NCI-H526 (cell line): ENCODE measurements at regions not wholly inside any gene's neighbourhood (a gene's known extent, or its start where the extent isn't known, plus 50 kb on each side); places are given as distances from the start of the nearest gene placed in this dataset.
"Not testable (repeated sequence)": the region's sequence is repeated elsewhere in the genome, so short reads cannot be mapped to it uniquely, and the experiment has no call there.

Source experiments
- DNase-seq, 2 experiments: peaks; one replicate each; lab custom pipeline; 2025; lab: John Stamatoyannopoulos, UW

- peak in 1 of 2 experiments; percentile 21 for DNase-seq
Observed at GRCh38 chr18:41899535-41899934, 55.5 kb upstream of the PIK3C3 start.

GRCh38 chr18:41893432-41893831, 61.6 kb upstream of the PIK3C3 start:
- no peak for DNase-seq

DNA sequence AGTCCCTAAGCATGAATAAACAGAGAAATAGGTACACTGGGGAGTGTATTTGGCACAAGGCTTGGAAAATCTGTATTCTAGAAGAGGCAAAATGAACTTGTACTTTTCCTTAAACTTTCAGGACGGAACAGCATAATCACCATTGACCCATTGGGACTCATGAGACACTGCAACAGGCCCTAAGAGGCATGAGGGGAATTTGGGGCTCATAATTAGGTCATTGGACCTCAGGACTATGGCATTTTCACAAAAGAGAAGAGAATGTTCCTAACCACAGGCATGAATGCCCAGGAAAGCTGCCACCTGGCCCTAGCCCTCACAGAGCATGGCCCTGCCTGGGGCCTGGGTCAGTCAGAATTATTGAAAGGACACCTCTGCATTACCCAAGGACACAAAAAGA, 67.9 kb upstream of the PIK3C3 start:
- no peak for DNase-seq

GRCh38 chr18:41886126-41886807, 68.8 kb upstream of the PIK3C3 start:
- no peak for DNase-seq

DNA sequence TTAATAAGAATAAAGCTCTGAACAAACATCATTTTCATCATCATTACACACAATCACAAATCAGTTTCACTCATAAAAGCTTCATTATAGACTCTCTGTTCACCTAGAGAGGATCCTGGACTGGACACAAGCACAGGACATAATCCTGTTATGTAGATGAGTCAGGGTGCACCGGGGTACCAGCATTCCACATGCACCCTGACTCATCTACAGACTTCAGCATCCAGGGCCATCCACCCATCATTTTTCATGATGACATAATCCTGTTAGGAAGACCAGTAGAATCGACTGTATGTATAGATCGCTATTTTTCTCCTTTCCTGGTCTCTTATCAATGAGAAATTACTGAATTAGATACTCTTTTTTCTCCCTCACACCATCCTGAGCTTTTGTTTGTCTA, 73.7 kb upstream of the PIK3C3 start:
- DNase-seq = no peak

DNA sequence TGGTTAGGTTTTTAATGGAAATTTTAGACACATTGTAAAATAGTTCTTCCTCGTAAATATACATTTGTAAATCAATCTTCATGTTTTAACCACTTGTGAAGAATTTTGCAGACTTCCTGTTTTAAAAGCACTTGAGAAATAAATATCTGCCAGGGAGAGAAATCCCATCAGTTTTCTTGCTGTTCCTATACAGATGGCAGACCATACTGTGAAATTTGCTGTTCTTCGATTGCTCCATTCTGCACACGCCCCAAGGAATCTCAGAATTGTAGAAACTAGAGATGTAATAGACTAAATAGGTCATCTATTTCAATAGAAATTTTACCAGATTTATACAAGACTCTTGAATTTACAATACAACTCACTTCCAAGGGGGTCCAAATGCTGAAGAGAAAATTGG, 75.8 kb upstream of the PIK3C3 start:
- DNase-seq = no peak

GRCh38 chr18:41875094-41875780, 79.8 kb upstream of the PIK3C3 start:
- no peak for DNase-seq

GRCh38 chr18:41873730-41874129, 81.3 kb upstream of the PIK3C3 start:
- DNase-seq = no peak

DNA sequence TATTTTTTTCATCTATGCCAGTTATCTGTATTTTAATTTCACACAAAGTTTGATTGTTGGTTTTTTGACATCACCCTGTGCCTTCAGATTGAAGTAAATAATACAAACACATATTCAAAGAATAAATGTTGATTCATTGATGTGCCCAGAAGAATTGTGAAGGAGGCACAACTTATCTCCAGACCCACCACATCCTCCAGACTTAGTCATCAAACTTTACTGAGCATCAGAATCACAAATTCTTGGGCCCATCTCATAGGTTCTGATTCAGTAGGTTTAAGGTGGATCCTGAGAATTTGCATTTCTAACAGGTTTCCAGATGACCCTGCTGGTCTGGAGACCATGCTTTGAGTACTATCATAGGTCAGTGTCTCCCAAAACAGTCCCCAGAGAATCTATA, 82.8 kb upstream of the PIK3C3 start:
- DNase-seq = no peak

DNA sequence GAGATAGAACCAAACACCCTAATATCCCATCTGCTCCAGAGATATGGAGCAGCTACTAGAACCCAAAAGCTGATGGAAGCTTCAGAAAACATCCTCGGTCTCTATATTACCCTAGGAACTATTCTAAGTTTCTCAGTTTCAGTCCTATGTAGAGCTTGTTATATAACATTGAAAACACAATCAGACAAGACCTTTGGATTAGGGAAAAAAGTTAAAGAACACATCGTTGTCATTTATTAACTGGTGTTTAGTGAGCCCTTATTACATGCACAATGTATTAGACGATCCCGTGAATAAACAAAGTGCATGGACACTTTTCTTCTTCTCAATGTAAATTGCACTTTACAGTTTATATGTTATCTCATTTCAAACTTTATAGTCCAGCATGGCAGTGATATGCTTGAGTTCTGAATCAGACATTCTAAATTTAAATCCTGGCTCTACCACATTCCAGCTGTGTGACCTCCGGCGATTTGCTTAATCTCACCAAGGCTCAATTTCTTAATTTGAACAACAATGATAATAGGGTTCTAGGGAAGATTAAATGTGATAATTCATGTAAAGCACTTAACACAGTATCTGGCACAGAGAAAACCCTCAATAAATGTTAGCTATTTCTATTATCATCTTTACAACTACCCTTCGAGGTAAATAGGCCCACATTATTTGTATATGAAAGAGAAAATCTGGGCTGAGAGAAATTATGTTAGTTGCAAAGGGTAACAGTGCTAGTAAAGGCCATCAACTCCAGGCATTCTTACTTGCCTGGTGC, 83.6 kb upstream of the PIK3C3 start:
- DNase-seq = no peak

- no peak for DNase-seq
Observed at GRCh38 chr18:41870817-41871216, 84.2 kb upstream of the PIK3C3 start.

DNA sequence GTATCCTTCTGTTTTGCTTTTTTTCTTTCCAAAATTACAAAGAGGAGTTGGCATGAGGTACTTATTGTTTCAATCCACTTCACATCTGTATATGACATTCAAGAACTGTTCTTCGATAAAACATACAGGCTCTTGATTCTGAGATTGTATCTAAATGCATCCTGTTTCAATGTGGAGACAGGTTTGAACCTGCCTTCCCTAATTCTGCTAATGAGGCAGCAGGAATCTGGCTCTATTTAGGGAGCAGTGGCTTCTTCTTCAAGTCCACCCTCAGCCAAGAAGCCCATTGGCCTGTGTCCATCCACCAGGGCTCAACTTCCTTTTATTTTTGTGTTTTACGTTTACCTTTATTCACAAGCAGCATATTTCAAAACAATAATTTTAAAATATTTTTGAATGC, 84.8 kb upstream of the PIK3C3 start:
- no peak for DNase-seq

GRCh38 chr18:41865796-41866195, 89.2 kb upstream of the PIK3C3 start:
- not testable (repeated sequence) for DNase-seq

- no peak for DNase-seq
Observed at GRCh38 chr18:41864216-41864615, 90.8 kb upstream of the PIK3C3 start.

DNA sequence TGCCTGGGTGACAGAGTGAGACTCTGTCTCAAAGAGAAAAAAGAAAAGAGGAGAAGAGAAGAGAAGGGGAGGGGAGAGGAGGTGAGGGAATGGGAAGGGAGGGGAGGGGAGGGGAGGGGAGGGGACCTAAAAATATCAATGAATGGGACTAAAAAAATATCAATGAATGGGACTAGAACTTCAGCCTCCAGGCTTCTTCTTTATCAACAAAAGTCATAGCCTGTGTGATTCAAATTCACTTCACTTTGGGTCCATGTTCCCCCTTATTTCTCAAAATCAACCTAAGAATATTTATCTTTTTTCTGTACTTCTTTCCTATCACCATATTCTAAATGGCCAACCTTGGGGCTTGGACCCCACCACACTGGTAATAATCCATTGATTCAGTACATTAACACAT, 92.1 kb upstream of the PIK3C3 start:
- no peak for DNase-seq

- no peak for DNase-seq
Observed at GRCh38 chr18:41860987-41861386, 94.0 kb upstream of the PIK3C3 start.

DNA sequence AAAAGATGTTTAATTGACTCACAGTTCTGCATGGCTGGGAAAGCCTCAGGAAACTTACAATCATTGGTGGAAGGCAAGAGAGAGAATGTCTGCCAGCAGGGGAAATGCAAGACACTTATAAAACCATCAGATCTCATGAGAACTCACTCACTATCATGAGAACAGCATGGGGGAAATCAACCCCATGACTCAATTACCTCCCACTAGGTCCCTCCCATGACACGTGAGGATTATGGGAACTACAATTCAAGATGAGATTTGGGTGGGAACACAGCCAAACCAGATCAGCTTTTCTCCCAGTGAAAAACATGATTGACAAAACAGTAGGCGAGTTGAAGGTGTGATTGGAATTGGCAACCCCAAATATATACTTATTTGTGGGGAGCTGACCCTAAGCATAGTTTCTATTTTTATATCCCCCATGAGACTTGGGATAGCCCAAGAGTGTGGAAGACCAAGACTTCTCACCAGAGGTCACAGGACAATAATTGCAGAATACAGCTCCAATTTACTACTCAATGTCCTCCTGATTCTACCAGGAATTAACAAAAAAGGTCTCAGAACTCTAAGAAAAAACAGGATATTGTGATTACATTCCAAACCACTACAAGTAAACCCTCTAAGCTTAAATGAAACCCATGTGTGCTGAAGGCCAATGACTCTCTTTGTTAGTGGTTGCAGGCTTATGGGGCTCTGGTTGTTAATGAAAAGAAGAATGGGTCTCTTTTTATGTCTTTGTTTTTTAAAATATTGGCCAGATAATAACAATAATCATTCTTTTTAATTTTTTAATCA, 96.1 kb upstream of the PIK3C3 start:
- DNase-seq = no peak

- no peak for DNase-seq
Observed at GRCh38 chr18:41853280-41853679, 101.8 kb upstream of the PIK3C3 start.

- DNase-seq = no peak
Observed at GRCh38 chr18:41850781-41851180, 104.3 kb upstream of the PIK3C3 start.

DNA sequence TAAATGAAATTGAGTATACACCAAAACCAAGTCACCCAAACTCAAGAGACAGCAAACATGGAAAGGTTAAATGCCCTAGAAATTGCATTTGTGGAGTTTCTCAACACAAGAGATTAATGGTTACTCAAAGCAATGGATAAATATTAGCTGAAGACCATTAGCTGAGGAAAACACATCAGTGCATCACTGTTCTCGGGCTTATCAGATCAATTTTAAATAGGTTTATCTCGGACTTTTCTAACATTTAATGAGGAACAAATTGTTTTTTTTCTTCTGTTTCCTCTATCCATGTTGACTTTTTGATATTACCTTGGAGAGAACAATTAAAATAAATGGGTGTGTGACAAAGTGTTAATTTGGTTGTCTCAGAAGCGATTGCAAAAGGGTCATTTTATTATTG, 105.4 kb upstream of the PIK3C3 start:
- no peak for DNase-seq

DNA sequence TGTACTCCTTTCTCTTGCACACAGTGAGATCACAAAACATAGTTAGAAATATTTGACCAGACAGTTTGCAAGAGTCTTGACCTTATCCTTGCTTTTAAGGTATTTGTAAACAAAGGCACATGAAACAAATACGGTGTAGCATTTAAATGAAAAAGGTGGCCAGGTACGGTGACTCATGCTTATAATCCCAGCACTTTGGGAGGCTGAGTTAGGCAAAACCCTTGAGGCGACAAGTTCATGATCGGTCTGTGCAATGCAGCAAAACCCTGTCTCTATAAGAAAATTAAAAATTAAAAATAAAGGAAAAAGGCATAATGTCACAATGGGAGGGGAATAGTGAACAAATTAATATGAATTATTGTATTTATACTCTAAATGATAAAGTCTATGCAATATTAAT, 109.5 kb upstream of the PIK3C3 start:
- no peak for DNase-seq

GRCh38 chr18:41842886-41843285, 112.1 kb upstream of the PIK3C3 start:
- DNase-seq = no peak
